IPS-NIHi11 (cell line): ENCODE measurements at regions not wholly inside any gene's neighbourhood (a gene's known extent, or its start where the extent isn't known, plus 50 kb on each side); places are given as distances from the start of the nearest gene placed in this dataset.

Experiments used
- DNase-seq: peaks from one replicate; pipeline ENCODE4 v3.0.0; 2012; ENCODE audit warnings: mixed read lengths, low spot score

DNA sequence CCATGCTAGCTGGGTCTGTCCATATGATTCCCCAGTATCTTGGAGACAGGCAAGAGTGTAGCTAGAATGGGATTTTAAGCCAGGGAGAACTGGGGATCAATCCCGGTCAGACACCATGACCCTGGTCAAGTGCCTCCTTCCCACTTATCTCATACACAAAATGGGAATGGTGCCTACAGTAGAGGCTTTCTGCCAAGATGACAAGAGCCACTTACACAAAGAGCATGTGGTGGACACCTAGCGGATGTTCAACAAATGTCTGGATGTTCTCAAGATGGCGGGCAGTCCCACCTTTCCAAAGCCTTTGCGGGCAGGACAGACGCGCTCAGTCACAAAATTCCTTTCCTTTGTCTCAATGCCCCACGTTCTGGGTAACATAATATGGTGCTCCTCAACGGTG lies 57.3 kb downstream of the MAF start:
- DNase-seq: no peak

DNA sequence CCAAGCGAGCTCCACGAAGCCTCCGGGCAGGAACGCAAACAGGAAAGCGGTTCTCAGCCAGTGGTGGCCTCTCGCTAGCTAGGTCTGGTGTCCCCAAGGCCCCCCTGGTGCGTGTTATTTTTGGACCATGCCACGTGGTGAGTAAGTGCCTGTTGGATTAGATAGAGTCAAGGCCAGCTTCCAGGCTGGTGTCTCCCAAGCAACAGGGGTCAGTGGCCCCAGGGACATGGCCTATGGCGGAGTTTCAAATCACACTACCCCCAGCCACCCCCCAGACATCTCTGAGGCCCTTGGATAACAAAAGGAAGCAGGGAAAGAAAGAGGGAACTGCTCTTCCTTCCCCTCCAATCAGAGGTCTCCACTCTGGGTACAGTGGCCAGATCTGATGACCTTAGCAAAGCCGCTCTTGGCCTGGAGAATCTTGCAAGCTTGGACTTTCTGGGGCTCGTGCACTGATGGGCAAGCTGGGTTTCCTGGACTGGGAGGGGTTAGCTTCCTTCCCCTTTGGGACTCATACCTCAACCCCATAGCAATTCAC lies 58.2 kb downstream of the MAF start:
- DNase-seq: no peak

- no peak for DNase-seq
Observed at GRCh38 chr16:79540825-79541595, 59.5 kb downstream of the MAF start.

- no peak for DNase-seq
Observed at GRCh38 chr16:79537584-79537983, 63.0 kb downstream of the MAF start.

- no peak for DNase-seq
Observed at GRCh38 chr16:79536958-79537357, 63.6 kb downstream of the MAF start.

DNA sequence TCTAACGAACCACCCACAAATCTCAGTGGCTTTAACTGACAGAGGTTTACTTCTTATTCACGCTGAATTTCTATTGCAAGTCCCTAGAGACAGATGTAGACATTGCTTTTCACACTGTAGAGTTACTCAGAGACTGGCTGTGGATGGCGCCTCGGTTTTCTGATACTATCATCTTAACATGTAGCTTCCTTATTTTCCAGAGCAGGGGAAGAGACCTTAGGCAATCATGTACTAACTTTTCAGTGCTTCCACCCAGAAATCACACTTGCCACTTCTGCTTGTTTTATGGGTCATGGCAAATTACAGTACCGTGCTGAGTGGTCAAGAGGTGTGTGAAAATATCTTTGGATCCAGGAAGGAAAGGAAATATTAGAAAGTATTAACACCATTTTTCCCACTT lies 65.4 kb downstream of the MAF start:
- no peak for DNase-seq

DNA sequence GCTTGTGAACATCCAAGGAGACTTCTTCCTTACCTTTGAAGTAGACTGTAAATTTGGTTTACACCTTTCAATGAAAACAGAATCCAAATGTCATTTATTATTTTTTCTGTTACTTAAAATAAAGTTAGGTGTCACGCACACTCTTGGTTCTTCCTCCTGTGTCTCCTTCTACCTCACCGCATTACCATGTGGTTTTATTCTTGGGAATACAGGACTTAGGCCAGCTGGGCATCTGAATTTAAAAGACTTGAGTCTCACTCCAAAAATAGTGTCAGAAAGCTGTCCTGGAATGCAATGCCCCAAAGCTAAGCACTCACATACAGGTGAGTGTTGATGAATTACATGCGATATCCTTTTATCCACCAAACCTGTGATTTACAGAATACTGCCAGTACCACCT lies 66.4 kb downstream of the MAF start:
- DNase-seq: no peak

DNA sequence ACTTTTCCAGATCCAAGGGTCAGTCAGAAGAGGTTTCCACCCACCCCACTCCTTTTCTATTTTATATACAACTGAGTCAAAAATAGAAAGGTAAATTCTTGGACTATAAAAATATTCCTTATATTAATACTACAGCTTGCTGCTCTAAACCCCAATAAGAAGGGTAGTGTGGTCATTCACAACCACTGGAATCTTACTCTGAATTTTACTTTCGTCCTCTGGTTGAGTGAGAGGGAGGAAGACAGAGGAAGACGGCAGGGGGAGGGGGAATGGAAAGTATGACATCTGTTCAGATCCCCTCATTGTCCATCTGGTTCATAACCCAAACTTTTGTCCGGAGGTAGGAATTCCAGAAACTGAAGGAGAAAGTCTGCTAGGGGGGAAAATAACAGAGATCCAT lies 67.2 kb downstream of the MAF start:
- DNase-seq: no peak

- DNase-seq: no peak
Observed at GRCh38 chr16:79532785-79533184, 67.8 kb downstream of the MAF start.

DNA sequence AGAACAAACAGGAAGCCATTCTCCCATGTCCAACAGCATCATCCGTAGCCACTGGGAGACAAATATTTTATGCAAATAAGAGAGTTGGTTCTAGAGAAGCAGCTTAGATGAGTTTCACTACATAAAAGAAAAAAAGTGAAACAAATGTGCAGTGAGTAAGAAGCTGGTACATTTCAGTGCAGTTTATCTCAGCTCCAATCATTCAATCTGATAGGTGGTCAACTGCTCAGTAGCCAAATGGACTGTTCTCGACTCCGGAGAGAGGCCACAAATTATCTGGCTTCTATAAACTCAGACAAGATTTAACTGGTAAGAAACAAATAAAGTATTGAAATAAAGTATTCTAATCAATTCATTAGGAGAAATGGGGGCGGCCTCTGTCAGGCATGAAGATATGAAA lies 68.3 kb downstream of the MAF start:
- no peak for DNase-seq

- DNase-seq: no peak
Observed at GRCh38 chr16:79528338-79528737, 72.2 kb downstream of the MAF start.

DNA sequence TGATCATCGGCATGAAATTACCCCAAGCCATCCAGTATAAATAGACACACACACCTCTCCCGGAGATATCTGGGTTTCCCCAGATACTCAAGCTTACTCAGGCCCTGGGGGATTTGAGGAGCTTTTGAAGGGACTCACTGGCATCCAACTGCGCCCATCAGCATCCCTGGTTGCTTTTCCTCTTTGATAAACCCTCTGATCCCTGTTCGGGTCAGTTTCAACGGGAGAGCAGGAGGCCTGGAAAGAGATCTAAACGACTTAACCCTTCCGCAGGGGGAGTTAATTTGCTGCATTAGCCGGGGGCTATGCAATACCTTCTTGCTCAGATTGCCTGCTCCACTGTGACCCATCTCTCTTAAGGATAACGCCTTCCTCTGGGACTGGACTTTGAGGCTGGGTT lies 76.6 kb downstream of the MAF start:
- DNase-seq: no peak

- DNase-seq: no peak
Observed at GRCh38 chr16:79519448-79519847, 81.1 kb downstream of the MAF start.

DNA sequence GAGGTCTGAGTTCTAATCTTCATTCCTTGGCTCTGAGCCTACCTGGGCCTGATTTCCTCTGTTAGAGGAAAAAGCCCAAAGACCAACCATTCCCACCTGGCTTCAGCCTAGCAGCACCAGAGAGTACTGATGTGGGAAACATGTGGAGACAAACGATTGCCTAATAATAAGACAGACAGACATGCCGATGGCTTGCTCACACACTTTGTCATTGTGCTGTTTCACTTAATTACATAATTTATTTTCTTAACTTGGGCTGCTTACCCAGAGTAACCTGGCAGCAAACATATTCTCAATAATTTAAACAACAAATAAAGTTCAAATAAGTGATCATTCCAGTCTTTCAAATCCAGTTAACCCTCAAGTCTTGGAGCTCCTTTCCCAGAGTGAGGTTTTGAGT lies 83.4 kb downstream of the MAF start:
- no peak for DNase-seq

DNA sequence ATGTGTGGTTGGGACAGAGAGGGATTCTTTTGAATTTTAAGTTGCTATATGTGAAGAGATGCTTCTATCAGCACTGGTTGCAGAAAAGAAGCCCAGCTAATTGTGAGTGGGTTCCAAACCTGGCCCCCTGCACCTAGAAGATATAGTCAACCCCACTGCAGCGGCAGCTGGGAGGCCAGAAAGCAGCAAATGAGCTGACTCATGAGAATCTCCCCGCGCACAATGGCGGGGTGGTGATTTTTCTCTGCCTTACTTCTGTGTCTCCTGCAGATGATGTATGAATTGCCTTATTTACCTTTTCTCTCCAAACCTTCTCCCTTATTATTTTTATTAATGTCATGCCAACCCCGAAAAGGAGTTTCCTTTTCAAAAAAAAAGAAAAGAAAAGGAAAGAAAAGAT lies 89.7 kb downstream of the MAF start:
- no peak for DNase-seq

GRCh38 chr16:79509906-79510305 lies 90.6 kb downstream of the MAF start:
- DNase-seq: no peak

- peak; percentile 19 for DNase-seq
Observed at GRCh38 chr16:79509211-79509631, 91.3 kb downstream of the MAF start.

DNA sequence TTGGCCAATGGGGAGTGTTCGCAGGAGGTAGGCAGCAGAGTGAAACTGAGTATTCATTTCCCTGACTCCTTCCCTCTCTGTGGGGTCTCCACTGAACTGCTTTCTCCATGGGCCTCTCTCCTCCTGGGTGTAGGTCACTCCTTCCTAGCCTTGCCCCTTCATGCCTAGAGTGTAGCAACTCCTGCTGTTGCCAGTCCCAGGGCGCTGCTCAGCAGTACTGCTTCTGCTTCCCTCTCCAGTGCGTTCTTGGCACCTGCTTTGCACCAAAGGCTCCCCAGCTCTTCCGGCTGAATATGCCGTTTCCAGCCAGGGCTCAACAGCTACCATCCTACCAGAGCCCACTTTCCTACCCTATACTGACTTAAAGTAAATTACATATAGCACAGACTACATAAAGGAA lies 92.2 kb downstream of the MAF start:
- DNase-seq: no peak

DNA sequence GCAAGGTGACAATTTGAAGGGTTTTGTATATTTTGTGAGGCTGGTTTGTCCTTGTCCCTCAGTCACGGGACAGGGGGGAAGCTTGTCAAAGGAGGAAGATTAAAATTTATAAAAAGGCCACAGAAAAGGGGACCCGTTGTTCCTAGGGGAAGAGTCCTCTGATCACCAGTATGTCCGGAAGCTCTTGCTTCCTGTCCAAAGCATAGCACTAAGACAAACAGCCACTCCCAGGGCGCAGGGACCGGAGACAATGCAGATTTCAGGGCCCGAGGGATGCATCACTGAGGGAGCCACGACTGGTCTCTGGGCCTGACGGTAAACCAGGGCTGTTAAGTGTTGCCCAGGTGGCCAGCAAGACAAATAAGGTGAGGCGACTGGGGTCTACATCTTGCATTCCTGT lies 95.2 kb downstream of the MAF start:
- DNase-seq: no peak

DNA sequence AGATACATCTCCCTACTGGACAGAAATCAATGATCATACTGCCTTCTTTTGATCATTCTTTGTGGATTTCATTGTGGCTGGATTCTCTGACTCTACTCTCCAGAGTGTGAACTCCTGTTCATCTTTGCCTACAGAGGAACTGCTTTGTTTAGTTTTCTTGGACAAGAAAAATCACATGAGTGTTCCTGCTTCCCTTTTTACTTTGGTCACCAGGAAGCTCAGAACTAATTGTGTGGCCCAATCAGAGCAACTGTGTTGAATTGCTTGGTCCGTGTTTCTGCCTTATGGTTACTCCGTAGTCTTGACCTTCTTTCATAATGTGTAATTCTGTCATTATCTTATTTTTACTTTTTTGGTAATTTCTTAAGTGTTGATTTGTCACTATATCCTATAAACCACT lies 97.0 kb downstream of the MAF start:
- no peak for DNase-seq

DNA sequence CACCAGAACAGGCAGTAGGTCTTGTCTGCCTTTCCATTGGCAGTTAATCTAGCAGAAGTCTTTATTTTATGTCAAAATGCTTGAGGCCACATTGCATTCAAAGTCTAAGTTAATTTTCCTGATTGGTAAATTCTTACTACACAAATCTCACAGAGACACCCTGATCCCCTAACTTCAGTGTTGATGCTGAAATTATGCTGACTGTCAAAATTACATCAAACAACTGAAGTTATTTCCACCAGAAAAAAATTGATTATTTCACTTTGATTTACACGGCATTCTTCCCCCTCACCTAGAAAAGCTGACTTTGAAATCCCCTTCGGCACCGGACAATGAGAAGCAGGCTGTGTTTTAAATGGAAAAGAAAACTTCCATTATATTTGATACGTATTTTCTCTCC lies 99.1 kb downstream of the MAF start:
- DNase-seq: no peak

- no peak for DNase-seq
Observed at GRCh38 chr16:79500866-79501265, 99.7 kb downstream of the MAF start.

DNA sequence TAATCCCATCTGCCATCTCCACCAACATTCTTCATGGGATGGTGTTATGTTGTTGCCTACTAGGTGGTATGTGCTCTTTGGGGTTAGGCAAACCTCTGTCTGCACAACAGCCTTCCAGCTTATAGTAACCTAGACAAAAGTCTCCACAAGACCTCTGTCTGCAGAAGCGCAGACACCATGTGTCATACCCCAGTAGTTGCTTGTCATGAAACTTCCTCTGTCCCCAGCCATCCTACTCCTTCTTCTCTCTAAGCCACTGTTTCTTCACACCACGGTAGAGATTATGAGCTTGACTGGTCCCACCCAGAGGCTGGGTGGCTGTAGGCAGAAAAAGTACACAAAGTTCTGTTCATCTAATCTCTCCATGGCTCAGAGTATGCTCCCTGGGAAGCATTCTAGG lies 100.3 kb downstream of the MAF start:
- DNase-seq: no peak

GRCh38 chr16:79498928-79499327 lies 101.6 kb downstream of the MAF start:
- DNase-seq: no peak
